Loucy (cell line): ENCODE measurements at regions not wholly inside any gene's neighbourhood (a gene's known extent, or its start where the extent isn't known, plus 50 kb on each side); places are given as distances from the start of the nearest gene placed in this dataset.

Experiments
- EZH2phosphoT487 ChIP-seq: fragments of 200-600 bp; IDR thresholded peaks from 2 replicates; pipeline ENCODE4 v1.6.1; 2018; ENCODE audit warnings: antibody characterized with exemption, mild to moderate bottlenecking, moderate library complexity, borderline replicate concordance
- TF ChIP-seq, protein P1 (sequence below): fragments of 200-600 bp; sonication (generic); conservative IDR thresholded peaks from 2 replicates; pipeline ENCODE4 v1.5.1; 2014; ENCODE audit warnings: mild to moderate bottlenecking, antibody characterized with exemption, low read length

DNA sequence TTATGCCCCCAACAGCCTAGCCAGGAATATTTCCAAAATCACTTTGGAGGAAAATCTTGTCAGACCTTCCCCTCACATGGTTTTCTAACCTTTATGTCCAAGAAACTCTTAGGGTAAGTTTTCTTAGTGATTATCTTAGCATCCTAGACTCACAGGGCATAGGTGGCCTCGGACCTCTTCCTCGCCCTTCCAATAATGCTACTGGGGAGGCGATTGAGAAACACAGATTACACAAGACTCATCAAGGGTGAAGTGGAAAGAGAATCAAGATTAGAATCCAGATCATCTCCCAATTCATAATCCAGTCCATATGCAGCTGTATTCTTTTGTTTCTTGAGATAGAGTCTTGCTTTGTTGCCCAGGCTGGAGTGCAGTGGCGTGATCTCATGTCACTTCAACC is 358.4 kb upstream of the CDH5 start:
- TF ChIP-seq, protein P1, sequence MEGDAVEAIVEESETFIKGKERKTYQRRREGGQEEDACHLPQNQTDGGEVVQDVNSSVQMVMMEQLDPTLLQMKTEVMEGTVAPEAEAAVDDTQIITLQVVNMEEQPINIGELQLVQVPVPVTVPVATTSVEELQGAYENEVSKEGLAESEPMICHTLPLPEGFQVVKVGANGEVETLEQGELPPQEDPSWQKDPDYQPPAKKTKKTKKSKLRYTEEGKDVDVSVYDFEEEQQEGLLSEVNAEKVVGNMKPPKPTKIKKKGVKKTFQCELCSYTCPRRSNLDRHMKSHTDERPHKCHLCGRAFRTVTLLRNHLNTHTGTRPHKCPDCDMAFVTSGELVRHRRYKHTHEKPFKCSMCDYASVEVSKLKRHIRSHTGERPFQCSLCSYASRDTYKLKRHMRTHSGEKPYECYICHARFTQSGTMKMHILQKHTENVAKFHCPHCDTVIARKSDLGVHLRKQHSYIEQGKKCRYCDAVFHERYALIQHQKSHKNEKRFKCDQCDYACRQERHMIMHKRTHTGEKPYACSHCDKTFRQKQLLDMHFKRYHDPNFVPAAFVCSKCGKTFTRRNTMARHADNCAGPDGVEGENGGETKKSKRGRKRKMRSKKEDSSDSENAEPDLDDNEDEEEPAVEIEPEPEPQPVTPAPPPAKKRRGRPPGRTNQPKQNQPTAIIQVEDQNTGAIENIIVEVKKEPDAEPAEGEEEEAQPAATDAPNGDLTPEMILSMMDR: no peak
- TF ChIP-seq EZH2phosphoT487: no peak
